ENCODE measurements at regions not wholly inside any gene's neighbourhood (a gene's known extent, or its start where the extent isn't known, plus 50 kb on each side); places are given as distances from the start of the nearest gene placed in this dataset.

GRCh38 chr16:72615856-72616255, 432.1 kb downstream of the ZFHX3 start:
- TF ChIP-seq ZFX (IDR thresholded peaks at IDR 0.05) = no peak
- TF ChIP-seq, protein P1, sequence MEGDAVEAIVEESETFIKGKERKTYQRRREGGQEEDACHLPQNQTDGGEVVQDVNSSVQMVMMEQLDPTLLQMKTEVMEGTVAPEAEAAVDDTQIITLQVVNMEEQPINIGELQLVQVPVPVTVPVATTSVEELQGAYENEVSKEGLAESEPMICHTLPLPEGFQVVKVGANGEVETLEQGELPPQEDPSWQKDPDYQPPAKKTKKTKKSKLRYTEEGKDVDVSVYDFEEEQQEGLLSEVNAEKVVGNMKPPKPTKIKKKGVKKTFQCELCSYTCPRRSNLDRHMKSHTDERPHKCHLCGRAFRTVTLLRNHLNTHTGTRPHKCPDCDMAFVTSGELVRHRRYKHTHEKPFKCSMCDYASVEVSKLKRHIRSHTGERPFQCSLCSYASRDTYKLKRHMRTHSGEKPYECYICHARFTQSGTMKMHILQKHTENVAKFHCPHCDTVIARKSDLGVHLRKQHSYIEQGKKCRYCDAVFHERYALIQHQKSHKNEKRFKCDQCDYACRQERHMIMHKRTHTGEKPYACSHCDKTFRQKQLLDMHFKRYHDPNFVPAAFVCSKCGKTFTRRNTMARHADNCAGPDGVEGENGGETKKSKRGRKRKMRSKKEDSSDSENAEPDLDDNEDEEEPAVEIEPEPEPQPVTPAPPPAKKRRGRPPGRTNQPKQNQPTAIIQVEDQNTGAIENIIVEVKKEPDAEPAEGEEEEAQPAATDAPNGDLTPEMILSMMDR (conservative IDR thresholded peaks at IDR 0.05) = no peak
- no peak overlapping the region for H3K27ac ChIP-seq

GRCh38 chr16:72612718-72613117, 435.2 kb downstream of the ZFHX3 start:
- TF ChIP-seq, protein P1 (conservative IDR thresholded peaks at IDR 0.05) = no peak
- no peak for TF ChIP-seq ZFX (IDR thresholded peaks at IDR 0.05)
- no peak overlapping the region for H3K27ac ChIP-seq

GRCh38 chr16:72612256-72612655, 435.7 kb downstream of the ZFHX3 start:
- no peak overlapping the region for H3K27ac ChIP-seq

GRCh38 chr16:72609933-72610332, 438.0 kb upstream of the PMFBP1 start:
- TF ChIP-seq, protein P1 (conservative IDR thresholded peaks at IDR 0.05) = no peak
- TF ChIP-seq ZFX (IDR thresholded peaks at IDR 0.05) = no peak
- no peak overlapping the region for H3K27ac ChIP-seq

More at GRCh38 chr16:72612256-72612655, 435.7 kb downstream of the ZFHX3 start:
- no peak for TF ChIP-seq ZFX (IDR thresholded peaks at IDR 0.05)
- TF ChIP-seq, protein P1 (conservative IDR thresholded peaks at IDR 0.05) = no peak

- no peak for TF ChIP-seq ZFX (IDR thresholded peaks at IDR 0.05)
- TF ChIP-seq, protein P1 (conservative IDR thresholded peaks at IDR 0.05) = no peak
- no peak overlapping the region for H3K27ac ChIP-seq
Observed at GRCh38 chr16:72609066-72609465, 437.1 kb upstream of the PMFBP1 start.

GRCh38 chr16:72604375-72604774, 432.4 kb upstream of the PMFBP1 start:
- TF ChIP-seq, protein P1 (conservative IDR thresholded peaks at IDR 0.05) = no peak
- TF ChIP-seq ZFX (IDR thresholded peaks at IDR 0.05) = no peak
- no peak overlapping the region for H3K27ac ChIP-seq

GRCh38 chr16:72602499-72602898, 430.5 kb upstream of the PMFBP1 start:
- H3K27ac ChIP-seq = no peak overlapping the region
- TF ChIP-seq ZFX (IDR thresholded peaks at IDR 0.05) = no peak
- TF ChIP-seq, protein P1 (conservative IDR thresholded peaks at IDR 0.05) = no peak

Data from C4-2B (cell line).